Smooth muscle cell (in vitro differentiated cells): ENCODE measurements at regions not wholly inside any gene's neighbourhood (a gene's known extent, or its start where the extent isn't known, plus 50 kb on each side); places are given as distances from the start of the nearest gene placed in this dataset.

Source experiments
- DNase-seq: peaks from one replicate; lab custom pipeline; 2025; ENCODE audit not compliant: unreplicated experiment; lab: John Stamatoyannopoulos, UW
- H2AFZ ChIP-seq: fragments of 200-600 bp; sonication (generic); 2 replicates; pipeline ENCODE4 v1.6.0; 2016; ENCODE audit warnings: antibody characterized with exemption, low read depth, mild to moderate bottlenecking
- H3F3A ChIP-seq: fragments of 200-600 bp; sonication (generic); 2 replicates; pipeline ENCODE4 v1.6.0; 2017; ENCODE audit warnings: antibody characterized with exemption, low read depth
- H3K27ac ChIP-seq: fragments of 200-600 bp; sonication (generic); 2 replicates; pipeline ENCODE4 v1.5.1; 2016; ENCODE audit warnings: low read depth, mild to moderate bottlenecking
- H3K27me3 ChIP-seq: fragments of 200-600 bp; sonication (generic); 2 replicates; pipeline ENCODE4 v1.6.1; 2016; ENCODE audit warnings: low read depth, mild to moderate bottlenecking
- H3K36me3 ChIP-seq: fragments of 200-600 bp; sonication (generic); 2 replicates; pipeline ENCODE4 v1.5.1; 2016; ENCODE audit warnings: low read depth
- H3K4me1 ChIP-seq: fragments of 200-600 bp; sonication (generic); 2 replicates; pipeline ENCODE4 v1.5.1; 2016; ENCODE audit warnings: low read depth
- H3K4me2 ChIP-seq: fragments of 200-600 bp; sonication (generic); 2 replicates; pipeline ENCODE4 v1.6.0; 2016; ENCODE audit warnings: mild to moderate bottlenecking
- H3K4me3 ChIP-seq: fragments of 200-600 bp; sonication (generic); 2 replicates; pipeline ENCODE4 v1.5.1; 2016; ENCODE audit warnings: mild to moderate bottlenecking
- H3K79me2 ChIP-seq: fragments of 200-600 bp; sonication (generic); 2 replicates; pipeline ENCODE4 v1.6.0; 2016; ENCODE audit warnings: low read depth, mild to moderate bottlenecking
- H3K9ac ChIP-seq: fragments of 200-600 bp; sonication (generic); 2 replicates; pipeline ENCODE4 v1.6.0; 2016; ENCODE audit warnings: low read depth
- H3K9me3 ChIP-seq: fragments of 200-600 bp; sonication (generic); replicated peaks from 2 replicates; pipeline ENCODE4 v1.5.1; 2016; ENCODE audit warnings: low read depth
- H4K20me1 ChIP-seq: fragments of 200-600 bp; sonication (generic); 2 replicates; pipeline ENCODE4 v1.6.0; 2016; ENCODE audit warnings: low read depth
- CTCF ChIP-seq: fragments of 200-600 bp; sonication (generic); IDR thresholded peaks from 2 replicates; pipeline ENCODE4 v1.5.1; 2017; ENCODE audit warnings: borderline replicate concordance, mild to moderate bottlenecking, antibody characterized with exemption; ENCODE audit not compliant: insufficient read depth, poor library complexity, severe bottlenecking
- WGBS: methylation state at CpG from one replicate; pipeline ENCODE4 v1.1.7; 2016; ENCODE audit warnings: low lambda C conversion rate; 5-methylcytosine and 5-hydroxymethylcytosine counted together

DNA sequence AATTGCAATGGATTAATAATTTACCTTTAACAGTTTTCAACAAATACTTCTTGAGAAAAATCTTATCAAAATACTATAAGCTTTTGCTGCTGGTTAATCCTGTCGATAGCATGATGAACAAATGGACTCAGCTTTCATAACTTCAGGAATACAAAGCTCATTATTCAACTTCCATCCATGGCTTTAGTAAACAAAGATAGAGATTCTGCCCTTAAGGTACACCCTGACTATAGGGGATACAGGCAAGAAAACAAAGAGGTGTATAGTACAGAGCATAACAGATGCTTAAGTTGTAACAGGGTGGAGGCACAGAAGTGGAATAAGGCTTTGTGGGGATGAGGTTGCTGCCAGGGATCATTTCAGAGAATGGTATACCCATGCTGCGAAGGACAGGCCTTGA is 57.0 kb upstream of the FOXN2 start:
- Histone ChIP-seq H3K9me3 (no peaks in the 10 kb centered on the region), H3K27me3 (no peaks in the 10 kb centered on the region), H3K79me2 (no peaks in the 10 kb centered on the region), H3F3A (no peaks in the 10 kb centered on the region), H2AFZ (no peak overlapping the region), H4K20me1 (no peaks in the 10 kb centered on the region), H3K36me3 (no peaks in the 10 kb centered on the region), H3K4me3 (no peak overlapping the region), H3K4me2 (no peak overlapping the region), H3K4me1 (no peaks in the 10 kb centered on the region), H3K27ac (no peak overlapping the region), H3K9ac (no peak overlapping the region)
- no peak for DNase-seq
- no peak for TF ChIP-seq CTCF
- 92% methylated on average over 2 of the region's 2 CpGs for WGBS

- H3F3A ChIP-seq, result no peaks in the 10 kb centered on the region
These were observed 55.9 kb upstream of the FOXN2 start for GRCh38 chr2:48258481-48259149.

DNA sequence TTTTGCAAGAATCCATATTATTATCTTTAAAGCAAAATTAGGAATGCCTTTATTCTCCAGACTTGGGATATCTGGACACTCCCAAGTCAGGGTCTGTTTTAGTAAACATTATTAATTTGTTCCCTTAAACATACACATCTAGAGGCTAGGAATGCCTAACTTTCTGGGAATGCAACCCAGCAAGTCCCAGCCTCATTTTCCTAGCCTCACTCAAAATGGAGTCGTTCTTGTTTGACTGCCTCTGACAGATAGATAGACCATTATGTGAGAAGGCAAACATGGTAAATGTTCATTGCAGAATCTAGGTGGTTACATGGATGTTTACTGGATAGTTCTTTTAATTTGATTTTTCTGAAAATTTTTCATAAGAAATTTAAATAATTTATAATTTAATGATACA is 54.7 kb upstream of the FOXN2 start:
- H3K4me3 ChIP-seq, result no peak overlapping the region
- WGBS, result 63% methylated on average over 1 of the region's 1 CpG
- no peak for TF ChIP-seq CTCF
- no peaks in the 10 kb centered on the region for H3F3A ChIP-seq
- no peaks in the 10 kb centered on the region for H3K36me3 ChIP-seq
- H2AFZ ChIP-seq, result no peak overlapping the region
- H4K20me1 ChIP-seq, result no peaks in the 10 kb centered on the region
- H3K4me1 ChIP-seq, result no peaks in the 10 kb centered on the region
- H3K9me3 ChIP-seq, result no peaks in the 10 kb centered on the region
- H3K27ac ChIP-seq, result no peak overlapping the region
- no peak for DNase-seq
- no peak overlapping the region for H3K9ac ChIP-seq
- H3K79me2 ChIP-seq, result no peaks in the 10 kb centered on the region
- H3K4me2 ChIP-seq, result no peak overlapping the region
- H3K27me3 ChIP-seq, result no peaks in the 10 kb centered on the region

More at GRCh38 chr2:48258481-48259149, 55.9 kb upstream of the FOXN2 start:
- WGBS, result 94% methylated on average over 4 of the region's 4 CpGs
- DNase-seq, result no peak
- Histone ChIP-seq H3K4me3 (no peak overlapping the region), H3K4me2 (no peak overlapping the region), H3K36me3 (no peaks in the 10 kb centered on the region), H3K79me2 (no peaks in the 10 kb centered on the region), H3K4me1 (no peaks in the 10 kb centered on the region), H3K9ac (no peak overlapping the region), H3K27me3 (no peaks in the 10 kb centered on the region), H4K20me1 (no peaks in the 10 kb centered on the region), H2AFZ (no peak overlapping the region), H3K9me3 (no peaks in the 10 kb centered on the region), H3K27ac (no peak overlapping the region)
- TF ChIP-seq CTCF, result no peak

- WGBS, result 94% methylated on average over 1 of the region's 1 CpG
- no peak for DNase-seq
- no peak overlapping the region for H3K4me3 ChIP-seq
- H3K27ac ChIP-seq, result no peak overlapping the region
- H3K4me1 ChIP-seq, result no peaks in the 10 kb centered on the region
- H4K20me1 ChIP-seq, result no peaks in the 10 kb centered on the region
- no peak overlapping the region for H3K9ac ChIP-seq
- no peaks in the 10 kb centered on the region for H3K27me3 ChIP-seq
- no peaks in the 10 kb centered on the region for H3K9me3 ChIP-seq
- no peaks in the 10 kb centered on the region for H3F3A ChIP-seq
- TF ChIP-seq CTCF, result no peak
- H3K4me2 ChIP-seq, result no peak overlapping the region
- H3K36me3 ChIP-seq, result no peaks in the 10 kb centered on the region
- H2AFZ ChIP-seq, result no peak overlapping the region
- no peaks in the 10 kb centered on the region for H3K79me2 ChIP-seq
These were observed 49.9 kb upstream of the FOXN2 start for GRCh38 chr2:48264627-48265026.
